Transverse colon (tissue), 4 donors: ENCODE measurements at regions not wholly inside any gene's neighbourhood (a gene's known extent, or its start where the extent isn't known, plus 50 kb on each side); places are given as distances from the start of the nearest gene placed in this dataset.

ENCODE experiments used
- EP300 ChIP-seq: sonication (generic); formaldehyde crosslinking; IDR thresholded peaks from one replicate; pipeline ENCODE4 v1.6.1; 2017; ENCODE audit warnings: antibody characterized with exemption, low read depth
- POLR2A ChIP-seq: fragments of 450-650 bp; IDR thresholded peaks from one replicate; pipeline ENCODE4 v1.6.1; 2016; ENCODE audit warnings: antibody characterized with exemption, mild to moderate bottlenecking, moderate library complexity
- POLR2AphosphoS5 ChIP-seq, 3 donors: sonication (generic); formaldehyde crosslinking; IDR thresholded peaks; one replicate each; pipeline ENCODE4 v1.6.1; 2016; ENCODE audit warnings: antibody characterized with exemption in 3 of 3
- TF ChIP-seq, protein P1 (sequence below), 5 experiments: fragments of 200-600 bp in 3 of 5; fragments of 450-650 bp in 2 of 5; sonication (generic) in 3 of 5; IDR thresholded peaks; 1 replicate in 2 of 5; 2 replicates in 3 of 5; pipeline ENCODE4 v1.5.1; 2016 to 2017; ENCODE audit warnings: antibody characterized with exemption in 5 of 5, inconsistent platforms in 3 of 5, mild to moderate bottlenecking in 2 of 5, moderate library complexity in 1 of 5

DNA sequence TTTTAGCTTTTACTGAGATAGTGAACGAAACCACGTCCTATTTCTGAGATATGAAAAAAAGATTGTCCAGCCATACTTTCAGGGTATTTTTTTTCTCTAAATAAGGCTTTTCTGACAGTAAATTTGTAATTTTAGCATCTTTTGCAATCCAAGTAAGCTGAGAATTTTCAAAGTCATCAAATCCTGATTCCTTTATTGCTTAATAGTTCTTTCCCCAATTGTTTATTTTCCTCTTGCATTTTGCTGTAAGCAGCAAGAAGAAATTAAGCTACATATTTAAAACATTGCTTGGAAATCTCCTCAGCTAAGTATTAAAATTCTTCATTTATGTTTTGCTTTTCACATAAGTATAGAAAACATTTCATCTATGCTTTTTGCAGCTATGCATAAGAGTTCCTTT, 493.3 kb upstream of the CCDC179 start:
- TF ChIP-seq, protein P1, sequence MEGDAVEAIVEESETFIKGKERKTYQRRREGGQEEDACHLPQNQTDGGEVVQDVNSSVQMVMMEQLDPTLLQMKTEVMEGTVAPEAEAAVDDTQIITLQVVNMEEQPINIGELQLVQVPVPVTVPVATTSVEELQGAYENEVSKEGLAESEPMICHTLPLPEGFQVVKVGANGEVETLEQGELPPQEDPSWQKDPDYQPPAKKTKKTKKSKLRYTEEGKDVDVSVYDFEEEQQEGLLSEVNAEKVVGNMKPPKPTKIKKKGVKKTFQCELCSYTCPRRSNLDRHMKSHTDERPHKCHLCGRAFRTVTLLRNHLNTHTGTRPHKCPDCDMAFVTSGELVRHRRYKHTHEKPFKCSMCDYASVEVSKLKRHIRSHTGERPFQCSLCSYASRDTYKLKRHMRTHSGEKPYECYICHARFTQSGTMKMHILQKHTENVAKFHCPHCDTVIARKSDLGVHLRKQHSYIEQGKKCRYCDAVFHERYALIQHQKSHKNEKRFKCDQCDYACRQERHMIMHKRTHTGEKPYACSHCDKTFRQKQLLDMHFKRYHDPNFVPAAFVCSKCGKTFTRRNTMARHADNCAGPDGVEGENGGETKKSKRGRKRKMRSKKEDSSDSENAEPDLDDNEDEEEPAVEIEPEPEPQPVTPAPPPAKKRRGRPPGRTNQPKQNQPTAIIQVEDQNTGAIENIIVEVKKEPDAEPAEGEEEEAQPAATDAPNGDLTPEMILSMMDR (IDR thresholded peaks at IDR 0.05) = no peak
- TF ChIP-seq POLR2A (no peak), POLR2AphosphoS5 (IDR thresholded peaks at IDR 0.05) (no peak), EP300 (no peak)
